Fibroblast of the aortic adventitia (primary cell): ENCODE measurements at regions not wholly inside any gene's neighbourhood (a gene's known extent, or its start where the extent isn't known, plus 50 kb on each side); places are given as distances from the start of the nearest gene placed in this dataset.
A peak's percentile ranks its signal among the peaks of the same experiment; 100 is the strongest.

Experiments used
- DNase-seq: peaks from one replicate; pipeline ENCODE4 v3.0.0-alpha.2; 2010; ENCODE audit warnings: low read depth
- H3K4me3 ChIP-seq: 2 replicates; pipeline ENCODE4 v1.5.1; 2011; ENCODE audit warnings: low read depth, mild to moderate bottlenecking, control low read depth, low read length, moderate library complexity
- CTCF ChIP-seq: IDR thresholded peaks from 2 replicates; pipeline ENCODE4 v1.5.1; 2011; ENCODE audit warnings: mild to moderate bottlenecking, low read length, control low read depth, inconsistent platforms; ENCODE audit not compliant: insufficient read depth

DNA sequence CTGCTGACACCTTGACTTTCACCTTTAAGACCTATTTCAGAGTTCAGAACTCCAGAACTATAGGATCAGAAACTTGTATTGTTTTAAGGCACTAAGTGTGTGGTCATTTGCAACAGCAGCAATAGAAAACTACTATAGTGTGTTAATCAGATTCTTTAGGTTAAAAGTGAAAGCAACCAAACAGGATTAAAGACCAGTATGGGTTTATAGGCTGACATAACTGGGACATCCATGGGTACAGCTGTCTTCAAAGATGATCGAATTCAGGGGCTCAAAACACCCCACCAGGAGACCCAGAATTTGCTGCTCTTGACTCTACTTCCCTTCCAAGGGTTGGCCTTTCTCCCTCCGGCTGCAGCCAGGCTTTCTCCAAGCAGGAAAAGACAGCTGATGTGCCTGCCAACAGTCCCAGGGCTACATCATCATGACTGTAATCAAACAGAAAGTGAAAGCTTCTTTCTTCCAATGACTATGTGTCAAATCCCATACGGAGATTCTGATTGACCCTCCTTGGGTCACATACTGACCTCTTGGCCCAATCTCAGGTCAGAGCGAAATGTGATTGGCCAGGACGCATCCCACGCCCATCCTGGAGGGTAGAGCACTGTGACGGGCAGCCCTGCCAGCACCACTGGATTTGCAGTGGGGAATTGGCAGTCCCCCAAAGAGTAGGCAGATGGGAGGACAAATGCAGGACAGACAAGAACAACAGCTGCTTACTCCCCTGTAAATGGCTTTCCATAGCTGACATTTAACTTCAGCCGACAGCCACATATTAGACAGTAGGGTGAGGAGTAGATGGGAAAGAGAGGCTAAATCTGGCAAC lies 51.4 kb upstream of the RNF7 start:
- TF ChIP-seq CTCF = no peak
- peak overlapping the region; percentile 53 for H3K4me3 ChIP-seq
- peak; percentile 70 for DNase-seq
